Brain microvascular endothelial cell (primary cell): ENCODE measurements at regions not wholly inside any gene's neighbourhood (a gene's known extent, or its start where the extent isn't known, plus 50 kb on each side); places are given as distances from the start of the nearest gene placed in this dataset.

Experiments used
- DNase-seq: peaks from one replicate; pipeline ENCODE4 v3.0.0-alpha.2; 2020
- H3K27ac ChIP-seq: fragments of 250-450 bp; sonication (Bioruptor Pico); 2 replicates; pipeline ENCODE4 v1.5.1; 2020; ENCODE audit warnings: mild to moderate bottlenecking, moderate library complexity
- H3K27me3 ChIP-seq: fragments of 250-450 bp; sonication (Bioruptor Pico); replicated peaks from 2 replicates; pipeline ENCODE4 v1.5.1; 2020; ENCODE audit warnings: mild to moderate bottlenecking
- H3K36me3 ChIP-seq: fragments of 250-450 bp; sonication (Bioruptor Pico); replicated peaks from 2 replicates; pipeline ENCODE4 v1.5.1; 2020; ENCODE audit warnings: mild to moderate bottlenecking
- H3K4me3 ChIP-seq: 2 replicates; pipeline ENCODE4 v1.5.1; 2011; ENCODE audit warnings: low read depth, mild to moderate bottlenecking, control low read depth, low read length, moderate library complexity
- in situ Hi-C: cut with HindIII; loops from 2 replicates; pipeline ENCODE4 v1.10.0; 2017; ENCODE audit warnings: low sequenced_read_pairs, low pct_ligation_motif_present
- TF ChIP-seq, protein P1 (sequence below): IDR thresholded peaks from 2 replicates; pipeline ENCODE4 v1.5.1; 2011; ENCODE audit warnings: low read depth, mild to moderate bottlenecking, moderate library complexity, low read length, control low read depth, inconsistent platforms; ENCODE audit errors: missing control alignments

DNA sequence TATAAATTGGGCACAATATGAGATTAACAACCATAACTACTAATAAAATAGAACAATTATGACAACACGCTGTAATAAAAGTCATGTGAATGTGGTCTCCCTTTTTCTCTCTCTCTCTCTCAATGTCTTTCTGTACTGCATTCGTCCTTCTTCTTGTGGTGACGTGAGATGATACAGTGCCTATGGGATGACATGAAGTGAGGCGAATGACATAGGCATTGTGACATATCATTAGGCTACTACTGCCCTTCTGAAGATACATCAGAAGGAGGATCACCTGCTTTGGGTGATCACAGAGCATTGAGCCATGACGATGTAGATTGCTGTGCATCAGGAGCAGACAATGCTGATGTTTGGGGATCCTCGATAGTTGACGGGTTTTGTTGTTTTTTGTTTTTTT, 171.6 kb downstream of the HERPUD2 start:
- TF ChIP-seq, protein P1, sequence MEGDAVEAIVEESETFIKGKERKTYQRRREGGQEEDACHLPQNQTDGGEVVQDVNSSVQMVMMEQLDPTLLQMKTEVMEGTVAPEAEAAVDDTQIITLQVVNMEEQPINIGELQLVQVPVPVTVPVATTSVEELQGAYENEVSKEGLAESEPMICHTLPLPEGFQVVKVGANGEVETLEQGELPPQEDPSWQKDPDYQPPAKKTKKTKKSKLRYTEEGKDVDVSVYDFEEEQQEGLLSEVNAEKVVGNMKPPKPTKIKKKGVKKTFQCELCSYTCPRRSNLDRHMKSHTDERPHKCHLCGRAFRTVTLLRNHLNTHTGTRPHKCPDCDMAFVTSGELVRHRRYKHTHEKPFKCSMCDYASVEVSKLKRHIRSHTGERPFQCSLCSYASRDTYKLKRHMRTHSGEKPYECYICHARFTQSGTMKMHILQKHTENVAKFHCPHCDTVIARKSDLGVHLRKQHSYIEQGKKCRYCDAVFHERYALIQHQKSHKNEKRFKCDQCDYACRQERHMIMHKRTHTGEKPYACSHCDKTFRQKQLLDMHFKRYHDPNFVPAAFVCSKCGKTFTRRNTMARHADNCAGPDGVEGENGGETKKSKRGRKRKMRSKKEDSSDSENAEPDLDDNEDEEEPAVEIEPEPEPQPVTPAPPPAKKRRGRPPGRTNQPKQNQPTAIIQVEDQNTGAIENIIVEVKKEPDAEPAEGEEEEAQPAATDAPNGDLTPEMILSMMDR = no peak
- in situ Hi-C loops = no loop called here
- Histone ChIP-seq H3K27me3 (peaks cover 2% of the 10 kb centered on the region), H3K27ac (no peak overlapping the region), H3K4me3 (no peak overlapping the region), H3K36me3 (no peaks in the 10 kb centered on the region)
- no peak for DNase-seq

DNA sequence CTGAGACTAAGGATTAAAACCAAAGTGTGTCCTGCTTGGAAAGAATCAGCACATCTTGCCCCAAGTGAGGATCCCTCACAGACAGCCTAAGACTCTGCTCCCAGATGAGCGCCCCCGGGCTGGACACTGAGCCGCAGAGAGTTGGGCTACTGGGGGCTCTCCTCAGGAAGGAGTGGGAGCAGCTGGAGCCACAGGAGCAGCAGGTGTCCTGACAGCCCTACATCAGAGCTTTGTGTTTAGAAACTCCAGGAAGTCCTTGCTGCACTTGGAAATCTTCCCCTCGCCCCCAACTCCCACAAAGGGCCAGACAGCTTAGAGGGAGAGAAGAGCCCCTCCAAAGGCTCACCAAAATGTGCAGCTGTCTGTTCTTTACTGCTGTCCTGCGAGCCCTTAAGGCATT, 172.2 kb downstream of the HERPUD2 start:
- H3K27ac ChIP-seq = no peak overlapping the region
- H3K27me3 ChIP-seq = peaks cover 2% of the 10 kb centered on the region
- no peak for DNase-seq
- no peak overlapping the region for H3K4me3 ChIP-seq
- no peaks in the 10 kb centered on the region for H3K36me3 ChIP-seq
- TF ChIP-seq, protein P1 = no peak
- in situ Hi-C loops = no loop called here

DNA sequence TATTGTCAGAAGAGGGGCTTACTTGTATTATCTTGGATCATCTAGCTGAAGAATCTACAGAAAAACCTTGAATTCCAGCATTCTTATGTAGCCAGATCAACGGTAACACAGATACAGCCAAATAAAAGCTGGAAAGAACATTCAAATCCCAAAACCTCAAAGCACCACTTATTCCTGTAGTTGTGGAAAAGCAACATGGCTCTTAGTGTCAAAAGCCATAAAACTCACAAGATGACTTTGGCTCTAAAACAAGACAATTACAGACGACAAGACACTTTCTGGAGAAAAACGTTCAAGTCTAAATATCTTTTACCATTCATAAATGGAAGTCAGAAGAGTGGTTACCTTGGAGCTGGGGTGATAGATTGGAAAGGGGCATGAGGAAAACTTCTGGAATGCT, 173.0 kb downstream of the HERPUD2 start:
- Histone ChIP-seq H3K4me3 (no peak overlapping the region), H3K27ac (no peak overlapping the region), H3K36me3 (no peaks in the 10 kb centered on the region), H3K27me3 (peaks cover 2% of the 10 kb centered on the region)
- TF ChIP-seq, protein P1 = no peak
- in situ Hi-C loops = no loop called here
- DNase-seq = no peak

DNA sequence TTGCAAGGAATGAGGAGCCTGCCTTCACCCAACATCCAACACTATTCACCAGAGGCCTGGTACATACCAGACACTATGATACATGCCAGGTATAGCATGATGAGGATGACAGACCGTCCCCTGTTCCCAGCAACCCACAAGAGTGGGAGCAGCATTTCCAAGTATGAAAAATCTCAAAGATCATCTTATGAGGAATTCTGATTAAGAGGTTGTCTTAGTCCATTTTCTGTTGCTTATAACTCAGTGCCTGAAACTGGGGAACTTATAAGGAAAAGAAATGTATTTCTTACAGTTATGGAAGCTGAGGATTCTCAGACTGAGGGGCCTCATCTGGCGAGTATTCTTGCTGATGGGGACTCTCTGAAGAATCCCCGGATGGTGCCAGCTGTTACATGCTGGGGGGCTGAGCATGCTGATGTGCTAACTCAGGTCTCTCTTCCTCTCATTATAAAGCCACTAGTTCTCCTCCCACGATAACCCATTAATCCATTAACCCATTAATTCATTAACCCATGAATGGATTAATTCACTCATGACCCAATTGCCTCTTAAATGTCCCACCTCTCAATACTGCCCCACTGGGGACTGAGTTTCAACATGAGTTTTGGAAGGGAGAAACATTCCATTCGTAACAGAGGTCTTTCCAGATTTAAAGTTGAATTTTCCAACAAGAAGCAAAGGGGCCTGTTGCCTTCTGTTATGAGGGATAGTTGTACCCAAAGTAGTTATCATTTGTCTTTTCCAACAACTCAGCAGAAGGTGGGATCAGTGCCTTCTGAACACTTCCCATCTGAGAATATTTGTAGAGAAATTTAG, 173.9 kb downstream of the HERPUD2 start:
- DNase-seq = no peak
- Histone ChIP-seq H3K27me3 (peaks cover 2% of the 10 kb centered on the region), H3K36me3 (no peaks in the 10 kb centered on the region), H3K4me3 (no peak overlapping the region), H3K27ac (no peak overlapping the region)
- in situ Hi-C loops = no loop called here
- TF ChIP-seq, protein P1 = no peak

DNA sequence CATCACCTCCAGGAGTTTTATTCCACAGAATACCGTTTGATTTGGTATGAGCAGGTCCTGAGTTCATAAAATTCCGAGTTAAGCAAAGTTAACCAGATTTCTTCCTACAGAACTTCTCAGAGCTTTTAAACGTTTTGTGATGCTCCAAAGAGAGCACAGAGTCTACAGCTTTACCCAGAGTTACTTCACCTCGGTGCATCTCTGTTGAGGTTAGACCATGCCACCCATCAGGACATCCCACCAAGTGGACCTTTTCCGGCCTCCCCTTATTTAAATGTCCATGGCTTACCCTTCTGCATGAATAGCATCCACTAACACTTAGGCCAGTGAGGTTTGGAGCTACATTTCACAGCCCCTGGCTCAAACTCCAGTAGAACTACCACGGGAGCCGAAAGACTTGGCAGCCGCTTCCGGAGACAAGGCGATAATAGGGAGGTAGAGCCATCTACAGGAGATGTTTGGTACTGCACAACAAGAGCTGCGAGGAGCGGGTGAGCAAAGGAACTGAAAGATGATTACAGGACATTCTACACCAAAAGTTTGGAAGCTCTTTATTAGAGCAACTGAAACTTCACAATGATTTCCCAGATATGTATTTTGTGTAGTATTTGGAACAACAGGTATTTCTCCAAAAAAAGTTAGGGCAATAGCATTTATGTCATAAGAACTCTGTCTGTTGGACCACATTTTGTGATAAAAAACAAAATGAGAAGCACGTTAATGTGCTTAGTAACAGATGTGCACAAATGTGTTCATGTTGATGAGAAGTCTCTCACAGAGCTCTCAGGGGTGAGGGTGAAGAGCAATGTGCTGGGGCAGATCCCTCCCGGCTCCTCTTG, 174.7 kb downstream of the HERPUD2 start:
- in situ Hi-C loops = no loop called here
- Histone ChIP-seq H3K27ac (no peak overlapping the region), H3K4me3 (no peak overlapping the region), H3K27me3 (peaks cover 2% of the 10 kb centered on the region), H3K36me3 (no peaks in the 10 kb centered on the region)
- TF ChIP-seq, protein P1 = peak; percentile 93
- DNase-seq = peak; percentile 42
